Right lobe of liver (tissue), 4 donors: ENCODE measurements at regions not wholly inside any gene's neighbourhood (a gene's known extent, or its start where the extent isn't known, plus 50 kb on each side); places are given as distances from the start of the nearest gene placed in this dataset.

Experiments used
- CTCF ChIP-seq, 4 donors: fragments of 200-600 bp in 3 of 4; fragments of 450-650 bp in 1 of 4; IDR thresholded peaks; one replicate each; pipeline versions ENCODE4 v1.5.1 to v1.8.0; 2016 to 2022; ENCODE audit warnings: antibody characterized with exemption in 4 of 4, mild to moderate bottlenecking in 2 of 4
- POLR2A ChIP-seq: fragments of 450-650 bp; IDR thresholded peaks from one replicate; pipeline ENCODE4 v1.6.1; 2017; ENCODE audit warnings: antibody characterized with exemption, mild to moderate bottlenecking
- donor health status: DM: no; HTN: no; CAD: no.
- donor health status: DM: no; HTN: no; CAD: no.
- donor health status: DM: no; HTN: yes; CAD: no.

GRCh38 chr9:134276453-134277245 lies 49.6 kb upstream of the RXRA start:
- TF ChIP-seq POLR2A (no peak), CTCF (IDR thresholded peaks at IDR 0.05) (no peak)
